ENCODE measurements at regions not wholly inside any gene's neighbourhood (a gene's known extent, or its start where the extent isn't known, plus 50 kb on each side); places are given as distances from the start of the nearest gene placed in this dataset.

GRCh38 chr20:60339738-60340137 is 381.5 kb downstream of the CDH26 start:
- Histone ChIP-seq H3K4me1 (ENCODE audit: control insufficient read depth, insufficient read depth, low read length) (no peaks in the 10 kb centered on the region), H3K36me3 (ENCODE audit: control insufficient read depth in 2 of 2, insufficient read depth in 1 of 2, low read length in 2 of 2) (no peaks in the 10 kb centered on the region), H3K27ac (ENCODE audit: extremely low read depth, low read depth, low read length) (no peak overlapping the region), H3K4me3 (ENCODE audit: low read depth, low read length) (no peak overlapping the region), H3K9me3 (ENCODE audit: control insufficient read depth, insufficient read depth, low read depth, low read length) (no peaks in the 10 kb centered on the region)
- ChIA-PET POLR2A (no interaction called here), CTCF (interaction anchor here (0.6 kb wide), 1 partner anchor 111 kb away, joined by 8 read pairs; no protein-coding TSS in a partner anchor)
- TF ChIP-seq ZNF155 (tag by site-specific recombination; IDR thresholded peaks at IDR 0.05) (no peak), ZNF248 (tag by site-specific recombination; IDR thresholded peaks at IDR 0.05) (no peak), ZNF398 (tag by site-specific recombination; IDR thresholded peaks at IDR 0.05) (no peak)

GRCh38 chr20:60340232-60340631 is 382.0 kb downstream of the CDH26 start:
- Histone ChIP-seq H3K27ac (ENCODE audit: extremely low read depth, low read depth, low read length) (no peak overlapping the region), H3K9me3 (ENCODE audit: control insufficient read depth, insufficient read depth, low read depth, low read length) (no peaks in the 10 kb centered on the region), H3K4me1 (ENCODE audit: control insufficient read depth, insufficient read depth, low read length) (no peaks in the 10 kb centered on the region), H3K4me3 (ENCODE audit: low read depth, low read length) (no peak overlapping the region), H3K36me3 (ENCODE audit: control insufficient read depth in 2 of 2, insufficient read depth in 1 of 2, low read length in 2 of 2) (no peaks in the 10 kb centered on the region)
- ChIA-PET POLR2A (no interaction called here), CTCF (interaction anchor here (0.6 kb wide), 1 partner anchor 111 kb away, joined by 8 read pairs; no protein-coding TSS in a partner anchor)
- TF ChIP-seq SCRT1 (tag by site-specific recombination; IDR thresholded peaks at IDR 0.05; ENCODE audit: borderline replicate concordance) (no peak), ZNF529 (tag by site-specific recombination; IDR thresholded peaks at IDR 0.05; ENCODE audit: insufficient replicate concordance) (no peak), ZNF701 (tag by site-specific recombination; IDR thresholded peaks at IDR 0.05) (no peak), ZSCAN16 (tag by site-specific recombination; IDR thresholded peaks at IDR 0.05) (no peak), YY1 (tag by site-specific recombination; IDR thresholded peaks at IDR 0.05) (no peak), ZNF670 (tag by site-specific recombination; IDR thresholded peaks at IDR 0.05; ENCODE audit: low read depth) (no peak), ZNF138 (tag by site-specific recombination; IDR thresholded peaks at IDR 0.05; ENCODE audit: borderline replicate concordance) (no peak), ZBTB7A (tag by site-specific recombination; IDR thresholded peaks at IDR 0.05; ENCODE audit: low read depth) (no peak), ZBTB1 (tag by site-specific recombination; IDR thresholded peaks at IDR 0.05) (no peak), ZNF221 (tag by site-specific recombination; IDR thresholded peaks at IDR 0.05; ENCODE audit: borderline replicate concordance) (no peak), GLI4 (tag by site-specific recombination; IDR thresholded peaks at IDR 0.05) (no peak), KLF10 (tag by site-specific recombination; IDR thresholded peaks at IDR 0.05) (no peak), ZSCAN5A (tag by site-specific recombination; IDR thresholded peaks at IDR 0.05) (no peak), ZNF112 (tag by site-specific recombination; IDR thresholded peaks at IDR 0.05) (no peak), ZNF202 (tag by site-specific recombination; IDR thresholded peaks at IDR 0.05; ENCODE audit: borderline replicate concordance) (no peak), ZNF184 (tag by site-specific recombination; IDR thresholded peaks at IDR 0.05) (no peak), SETDB1 (IDR thresholded peaks at IDR 0.05; ENCODE audit: insufficient read length, low read length) (no peak), ZNF155 (tag by site-specific recombination; IDR thresholded peaks at IDR 0.05) (no peak), ZNF37A (tag by site-specific recombination; IDR thresholded peaks at IDR 0.05) (no peak), HOXD13 (CRISPR knock-in tag; IDR thresholded peaks at IDR 0.05; ENCODE audit: borderline replicate concordance) (no peak)

All from HEK293 (cell line).